H1 (cell line): ENCODE measurements at regions not wholly inside any gene's neighbourhood (a gene's known extent, or its start where the extent isn't known, plus 50 kb on each side); places are given as distances from the start of the nearest gene placed in this dataset.

Source experiments
- CTCF ChIA-PET: fragments of 300-600 bp; sonication (Branson Sonifier 250); formaldehyde crosslinking; loops from one replicate; lab custom pipeline; 2021; ENCODE audit not compliant: partially characterized antibody; lab: Charles Lee
- POLR2A ChIA-PET: fragments of 300-600 bp; sonication (Branson Sonifier 250); formaldehyde crosslinking; loops from one replicate; lab custom pipeline; 2021; ENCODE audit warnings: inconsistent platforms; ENCODE audit not compliant: partially characterized antibody; lab: Charles Lee
- DNase-seq, 2 experiments: peaks; one replicate each; pipeline versions ENCODE4 v3.0.0 to v3.0.0-alpha.2; 2010 to 2022; ENCODE audit warnings: low spot score in 2 of 2, low read depth in 1 of 2, mixed read lengths in 1 of 2
- FAIRE-seq: peaks from 2 replicates; lab custom pipeline; 2011; peaks lifted over from hg19 to GRCh38; lab: Jason Lieb, UNC
- H2AFZ ChIP-seq: 2 replicates; pipeline ENCODE4 v1.8.1; 2012; ENCODE audit warnings: low read length, inconsistent platforms
- H2AK5ac ChIP-seq: 2 replicates; pipeline ENCODE4 v1.6.1; 2013; ENCODE audit warnings: low read depth, low read length
- H2BK120ac ChIP-seq: replicated peaks from 2 replicates; pipeline ENCODE3; 2013; ENCODE audit warnings: low read depth, low read length, inconsistent platforms
- H2BK12ac ChIP-seq: 2 replicates; pipeline ENCODE4 v1.6.1; 2013; ENCODE audit warnings: low read depth, low read length
- H2BK15ac ChIP-seq: 2 replicates; pipeline ENCODE4 v1.6.1; 2013; ENCODE audit warnings: low read length
- H2BK20ac ChIP-seq: 2 replicates; pipeline ENCODE4 v1.6.1; 2013; ENCODE audit warnings: low read length
- H2BK5ac ChIP-seq: 2 replicates; pipeline ENCODE4 v1.6.1; 2013; ENCODE audit warnings: low read depth, low read length
- H3K14ac ChIP-seq: 2 replicates; pipeline ENCODE4 v1.6.1; 2013; ENCODE audit warnings: inconsistent platforms; ENCODE audit not compliant: insufficient read length
- H3K18ac ChIP-seq: 2 replicates; pipeline ENCODE4 v1.6.1; 2013; ENCODE audit warnings: low read length; ENCODE audit errors: extremely low read depth
- H3K23ac ChIP-seq: 2 replicates; pipeline ENCODE4 v1.6.1; 2013; ENCODE audit warnings: inconsistent platforms; ENCODE audit not compliant: insufficient read length
- H3K23me2 ChIP-seq: 2 replicates; pipeline ENCODE4 v1.6.1; 2013; ENCODE audit warnings: low read depth, low read length
- H3K27ac ChIP-seq: 2 replicates; pipeline ENCODE4 v1.6.1; 2011; ENCODE audit warnings: low read depth, low read length, inconsistent platforms
- H3K27me3 ChIP-seq, 4 experiments: replicated peaks in 1 of 4; 1 replicate in 1 of 4; 2 replicates in 3 of 4; pipeline versions ENCODE4 v1.6.1 to v1.8.1; 2011 to 2013; ENCODE audit warnings: low read length in 3 of 4, mild to moderate bottlenecking in 3 of 4, inconsistent platforms in 2 of 4, mixed read lengths in 2 of 4, moderate library complexity in 1 of 4; ENCODE audit not compliant: control insufficient read depth in 3 of 4, insufficient read depth in 3 of 4; ENCODE audit errors: extremely low read depth in 1 of 4
- H3K36me3 ChIP-seq, 4 experiments: 2 replicates each; pipeline versions ENCODE4 v1.6.1 to v1.8.1; 2011 to 2013; ENCODE audit warnings: mild to moderate bottlenecking in 4 of 4, low read length in 3 of 4, moderate library complexity in 2 of 4, control low read depth in 1 of 4, inconsistent platforms in 1 of 4; ENCODE audit not compliant: insufficient read depth in 4 of 4, control insufficient read depth in 2 of 4
- H3K4ac ChIP-seq: replicated peaks from 2 replicates; pipeline ENCODE3; 2013; ENCODE audit warnings: low read length, low read depth, mixed read lengths, inconsistent platforms; ENCODE audit not compliant: insufficient read length
- H3K4me1 ChIP-seq, 4 experiments: replicated peaks in 1 of 4; 1 replicate in 1 of 4; 2 replicates in 3 of 4; pipeline versions ENCODE4 v1.6.1 to v1.8.1; 2011 to 2013; ENCODE audit warnings: low read length in 3 of 4, inconsistent platforms in 2 of 4, mixed read lengths in 1 of 4; ENCODE audit not compliant: insufficient read depth in 4 of 4, control insufficient read depth in 3 of 4
- H3K4me2 ChIP-seq, 2 experiments: 2 replicates each; pipeline versions ENCODE4 v1.6.1 to v1.8.1; 2011 to 2013; ENCODE audit warnings: low read depth in 2 of 2, low read length in 2 of 2, control low read depth in 1 of 2, inconsistent platforms in 1 of 2, mild to moderate bottlenecking in 1 of 2; ENCODE audit not compliant: insufficient read depth in 1 of 2
- H3K4me3 ChIP-seq, 4 experiments: fragments of 200-600, 300-600 bp in 1 of 4; sonication (generic), shearing (Covaris generic), sonication (Bioruptor Twin) in 1 of 4; 2 replicates each; pipeline versions ENCODE4 v1.5.1 to v1.8.1; 2011 to 2016; ENCODE audit warnings: low read length in 4 of 4, low read depth in 3 of 4, control low read depth in 2 of 4, inconsistent platforms in 2 of 4, mild to moderate bottlenecking in 2 of 4, mixed read lengths in 1 of 4, moderate library complexity in 1 of 4; ENCODE audit not compliant: insufficient read depth in 2 of 4; ENCODE audit errors: extremely low read depth in 1 of 4
- H3K56ac ChIP-seq: replicated peaks from 2 replicates; pipeline ENCODE3; 2013; ENCODE audit warnings: low read depth, mild to moderate bottlenecking, mixed read lengths, low read length, inconsistent platforms; ENCODE audit not compliant: insufficient read length
- H3K79me1 ChIP-seq: 2 replicates; pipeline ENCODE4 v1.6.1; 2013; ENCODE audit warnings: low read depth, low read length, control low read depth
- H3K79me2 ChIP-seq, 2 experiments: 2 replicates each; pipeline versions ENCODE4 v1.6.1 to v1.8.1; 2012 to 2013; ENCODE audit warnings: low read length in 2 of 2, mild to moderate bottlenecking in 2 of 2, inconsistent platforms in 1 of 2; ENCODE audit not compliant: insufficient read depth in 2 of 2, control insufficient read depth in 1 of 2
- H3K9ac ChIP-seq, 4 experiments: replicated peaks in 1 of 4; 1 replicate in 1 of 4; 2 replicates in 3 of 4; pipeline versions ENCODE4 v1.6.1 to v1.8.1; 2011 to 2013; ENCODE audit warnings: low read depth in 3 of 4, low read length in 3 of 4, control low read depth in 2 of 4, mild to moderate bottlenecking in 2 of 4, moderate library complexity in 2 of 4, inconsistent platforms in 1 of 4; ENCODE audit errors: extremely low read depth in 1 of 4
- H3K9me3 ChIP-seq, 2 experiments: 2 replicates each; pipeline versions ENCODE4 v1.6.1 to v1.8.1; 2012 to 2013; ENCODE audit warnings: mild to moderate bottlenecking in 2 of 2, moderate library complexity in 2 of 2, control low read depth in 1 of 2, inconsistent platforms in 1 of 2, low read depth in 1 of 2, low read length in 1 of 2, mixed read lengths in 1 of 2; ENCODE audit not compliant: insufficient read depth in 2 of 2
- H4K20me1 ChIP-seq, 2 experiments: replicated peaks in 1 of 2; 2 replicates each; pipeline versions ENCODE3 to v1.8.1; 2011 to 2013; ENCODE audit warnings: inconsistent platforms in 2 of 2, low read length in 2 of 2, mild to moderate bottlenecking in 1 of 2; ENCODE audit not compliant: insufficient read depth in 2 of 2, control insufficient read depth in 1 of 2
- H4K5ac ChIP-seq: 2 replicates; pipeline ENCODE4 v1.6.1; 2013; ENCODE audit warnings: low read length, low read depth, mixed read lengths, inconsistent platforms; ENCODE audit not compliant: insufficient read length
- H4K8ac ChIP-seq: 2 replicates; pipeline ENCODE4 v1.8.0; 2013; ENCODE audit warnings: mild to moderate bottlenecking, moderate library complexity, low read length, inconsistent platforms; ENCODE audit not compliant: insufficient read depth; ENCODE audit errors: extremely low read depth
- H4K91ac ChIP-seq: replicated peaks from 2 replicates; pipeline ENCODE3; 2013; ENCODE audit warnings: low read length, mixed read lengths, inconsistent platforms; ENCODE audit not compliant: insufficient read length
- BACH1 ChIP-seq: IDR thresholded peaks from 2 replicates; pipeline ENCODE4 v1.6.1; 2012; ENCODE audit warnings: low read length, improper control_type of control experiment
- BCL11A ChIP-seq, 2 experiments: IDR thresholded peaks; one replicate each; pipeline ENCODE4 v1.6.1; 2011; ENCODE audit warnings: low read depth in 2 of 2, low read length in 2 of 2, mild to moderate bottlenecking in 2 of 2
- BRCA1 ChIP-seq: IDR thresholded peaks from 2 replicates; pipeline ENCODE4 v1.6.1; 2012; ENCODE audit warnings: low read depth, low read length, improper control_type of control experiment
- EGR1 ChIP-seq: IDR thresholded peaks from 2 replicates; pipeline ENCODE4 v1.6.1; 2011; ENCODE audit warnings: low read depth, low read length, borderline replicate concordance
- SAP30 ChIP-seq: fragments of 300-600 bp; sonication (generic); IDR thresholded peaks from 2 replicates; pipeline ENCODE4 v1.7.1; 2012; ENCODE audit warnings: low read length, moderate library complexity, mild to moderate bottlenecking, inconsistent platforms; ENCODE audit not compliant: insufficient read depth, insufficient replicate concordance
- TCF12 ChIP-seq: IDR thresholded peaks from 2 replicates; pipeline ENCODE4 v1.6.1; 2011; ENCODE audit warnings: low read depth, mild to moderate bottlenecking, low read length
- ZNF274 ChIP-seq: IDR thresholded peaks from 2 replicates; pipeline ENCODE4 v1.7.0; 2012; ENCODE audit warnings: low read length, borderline replicate concordance; ENCODE audit errors: extremely low read depth
- WGBS, 2 experiments: shearing (Covaris generic) in 1 of 2; methylation state at CpG; one replicate each; pipeline versions ENCODE4 v1.1.6 to v1.1.7; 2013 to 2015; ENCODE audit warnings: low lambda C conversion rate in 2 of 2, mixed read lengths in 2 of 2, inconsistent platforms in 1 of 2, low coverage in 1 of 2, missing lambda C conversion rate in 1 of 2; ENCODE audit not compliant: insufficient replicate concordance in 2 of 2, insufficient coverage in 1 of 2, insufficient read length in 1 of 2; ENCODE audit errors: extremely low coverage in 1 of 2, missing lambda C conversion rate in 1 of 2; 5-methylcytosine and 5-hydroxymethylcytosine counted together
- TF ChIP-seq, protein P1 (sequence below): IDR thresholded peaks from 2 replicates; pipeline ENCODE4 v1.6.1; 2012; ENCODE audit warnings: low read length, inconsistent platforms
- TF ChIP-seq, protein P2 (sequence below): IDR thresholded peaks from 2 replicates; pipeline ENCODE4 v1.6.1; 2011; ENCODE audit warnings: low read depth, mild to moderate bottlenecking, low read length; ENCODE audit not compliant: insufficient read depth

DNA sequence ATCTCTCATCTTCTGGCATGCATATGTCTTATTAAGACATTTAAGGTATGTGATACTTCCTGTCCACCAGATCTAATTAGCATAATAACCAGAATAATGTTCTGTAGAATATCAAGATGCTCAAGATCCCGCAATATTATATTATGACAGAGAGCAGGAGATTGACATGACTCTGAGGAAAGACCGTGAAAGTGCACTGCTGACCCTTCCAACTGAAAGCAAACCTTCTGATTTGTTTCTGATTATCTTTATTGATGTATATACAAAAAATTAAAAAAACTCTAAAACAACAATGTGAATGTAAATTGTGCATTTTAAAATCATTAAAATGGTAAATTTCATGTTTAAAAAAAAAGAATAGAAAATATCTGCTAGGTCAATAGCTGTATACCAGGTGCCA is 184.4 kb upstream of the TMEM45B start:
- Histone ChIP-seq H3K14ac (no peak overlapping the region), H2BK5ac (no peak overlapping the region), H3K79me1 (no peaks in the 10 kb centered on the region), H4K5ac (no peak overlapping the region), H3K36me3 (no peaks in the 10 kb centered on the region), H3K4me3 (no peak overlapping the region), H3K23me2 (no peaks in the 10 kb centered on the region), H2BK20ac (no peak overlapping the region), H2AFZ (no peak overlapping the region), H3K9ac (no peak overlapping the region), H4K91ac (no peak overlapping the region), H3K9me3 (peaks cover 0 to 7% of the 10 kb centered on the region in 2 experiments; a peak in 1 of 4 replicates), H3K18ac (no peak overlapping the region), H2BK120ac (no peak overlapping the region), H3K27ac (no peak overlapping the region), H3K23ac (no peak overlapping the region), H3K4me1 (no peaks in the 10 kb centered on the region), H3K56ac (no peak overlapping the region), H3K79me2 (no peaks in the 10 kb centered on the region), H2BK12ac (no peak overlapping the region), H4K20me1 (no peaks in the 10 kb centered on the region), H3K27me3 (no peaks in the 10 kb centered on the region), H3K4me2 (no peak overlapping the region), H2BK15ac (no peak overlapping the region), H3K4ac (no peak overlapping the region), H4K8ac (no peak overlapping the region), H2AK5ac (no peak overlapping the region)
- CTCF ChIA-PET = interaction anchor here (0.9 to 1.1 kb wide), 2 partner anchors 27 to 28 kb away, joined by 3 to 4 read pairs; no protein-coding TSS in a partner anchor
- no peak for DNase-seq
- WGBS, 2 experiments = 95% methylated on average over 2 of the region's 2 CpGs; no CpG with 5 or more reads in 1 of the 2 experiments
- FAIRE-seq = no peak
- POLR2A ChIA-PET = no interaction called here
- TF ChIP-seq, protein P1, sequence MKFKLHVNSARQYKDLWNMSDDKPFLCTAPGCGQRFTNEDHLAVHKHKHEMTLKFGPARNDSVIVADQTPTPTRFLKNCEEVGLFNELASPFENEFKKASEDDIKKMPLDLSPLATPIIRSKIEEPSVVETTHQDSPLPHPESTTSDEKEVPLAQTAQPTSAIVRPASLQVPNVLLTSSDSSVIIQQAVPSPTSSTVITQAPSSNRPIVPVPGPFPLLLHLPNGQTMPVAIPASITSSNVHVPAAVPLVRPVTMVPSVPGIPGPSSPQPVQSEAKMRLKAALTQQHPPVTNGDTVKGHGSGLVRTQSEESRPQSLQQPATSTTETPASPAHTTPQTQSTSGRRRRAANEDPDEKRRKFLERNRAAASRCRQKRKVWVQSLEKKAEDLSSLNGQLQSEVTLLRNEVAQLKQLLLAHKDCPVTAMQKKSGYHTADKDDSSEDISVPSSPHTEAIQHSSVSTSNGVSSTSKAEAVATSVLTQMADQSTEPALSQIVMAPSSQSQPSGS = no peak
- TF ChIP-seq BACH1 = no peak
- no peak for TF ChIP-seq SAP30
- no peak for TF ChIP-seq TCF12
- TF ChIP-seq, protein P2, sequence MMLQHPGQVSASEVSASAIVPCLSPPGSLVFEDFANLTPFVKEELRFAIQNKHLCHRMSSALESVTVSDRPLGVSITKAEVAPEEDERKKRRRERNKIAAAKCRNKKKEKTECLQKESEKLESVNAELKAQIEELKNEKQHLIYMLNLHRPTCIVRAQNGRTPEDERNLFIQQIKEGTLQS = no peak
- no peak for TF ChIP-seq BRCA1
- no peak for TF ChIP-seq BCL11A (IDR thresholded peaks at IDR 0.05; ENCODE audit: low read depth in 2 of 2, low read length in 2 of 2)
- TF ChIP-seq ZNF274 = no peak
- TF ChIP-seq EGR1 = no peak
